ENCODE measurements at regions not wholly inside any gene's neighbourhood (a gene's known extent, or its start where the extent isn't known, plus 50 kb on each side); places are given as distances from the start of the nearest gene placed in this dataset.

DNA sequence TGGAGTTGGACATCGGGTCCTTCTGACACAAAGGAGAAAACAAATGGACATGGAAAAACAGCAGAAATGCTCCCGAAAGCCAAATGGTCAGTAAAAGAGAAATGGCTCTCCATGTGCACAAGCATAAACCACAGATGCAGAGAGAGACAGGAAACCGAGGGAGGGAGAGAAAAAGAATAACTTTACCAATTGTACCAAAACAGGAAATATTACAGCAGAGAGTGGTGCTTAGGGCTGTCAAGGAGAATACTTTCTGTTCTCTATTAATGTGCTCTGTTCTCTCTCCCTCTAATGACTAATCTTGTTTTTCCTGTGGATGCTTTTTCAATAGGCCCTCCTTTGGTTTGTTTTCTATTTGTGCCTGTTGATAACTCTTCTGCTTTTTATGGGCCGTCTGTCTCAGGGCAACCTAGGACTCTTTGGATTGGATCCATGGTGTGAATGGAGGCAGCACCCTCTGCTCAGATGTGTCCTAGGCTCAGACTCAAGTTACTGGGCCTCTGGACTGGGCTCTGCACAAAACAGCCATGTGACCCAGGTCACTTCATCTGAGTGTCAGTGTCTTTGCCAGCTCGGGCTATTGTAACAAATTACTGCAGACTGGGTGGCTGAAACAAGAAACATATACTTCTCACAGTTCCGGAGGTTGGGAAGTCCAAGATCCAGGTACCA, 663.0 kb downstream of the NPHP4 start:
- TF ChIP-seq, protein P1, sequence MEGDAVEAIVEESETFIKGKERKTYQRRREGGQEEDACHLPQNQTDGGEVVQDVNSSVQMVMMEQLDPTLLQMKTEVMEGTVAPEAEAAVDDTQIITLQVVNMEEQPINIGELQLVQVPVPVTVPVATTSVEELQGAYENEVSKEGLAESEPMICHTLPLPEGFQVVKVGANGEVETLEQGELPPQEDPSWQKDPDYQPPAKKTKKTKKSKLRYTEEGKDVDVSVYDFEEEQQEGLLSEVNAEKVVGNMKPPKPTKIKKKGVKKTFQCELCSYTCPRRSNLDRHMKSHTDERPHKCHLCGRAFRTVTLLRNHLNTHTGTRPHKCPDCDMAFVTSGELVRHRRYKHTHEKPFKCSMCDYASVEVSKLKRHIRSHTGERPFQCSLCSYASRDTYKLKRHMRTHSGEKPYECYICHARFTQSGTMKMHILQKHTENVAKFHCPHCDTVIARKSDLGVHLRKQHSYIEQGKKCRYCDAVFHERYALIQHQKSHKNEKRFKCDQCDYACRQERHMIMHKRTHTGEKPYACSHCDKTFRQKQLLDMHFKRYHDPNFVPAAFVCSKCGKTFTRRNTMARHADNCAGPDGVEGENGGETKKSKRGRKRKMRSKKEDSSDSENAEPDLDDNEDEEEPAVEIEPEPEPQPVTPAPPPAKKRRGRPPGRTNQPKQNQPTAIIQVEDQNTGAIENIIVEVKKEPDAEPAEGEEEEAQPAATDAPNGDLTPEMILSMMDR (IDR thresholded peaks at IDR 0.05) = no peak
- TF ChIP-seq POLR2A (IDR thresholded peaks at IDR 0.05) (no peak), EP300 (IDR thresholded peaks at IDR 0.05) (no peak), POLR2AphosphoS5 (IDR thresholded peaks at IDR 0.05) (no peak)
